GM12873 (cell line): ENCODE measurements at regions not wholly inside any gene's neighbourhood (a gene's known extent, or its start where the extent isn't known, plus 50 kb on each side); places are given as distances from the start of the nearest gene placed in this dataset.

Source experiments
- TF ChIP-seq, protein P1 (sequence below): IDR thresholded peaks from 2 replicates; pipeline ENCODE4 v1.5.1; 2012; ENCODE audit warnings: low read depth, mild to moderate bottlenecking, moderate library complexity, low read length, control low read depth; ENCODE audit not compliant: insufficient read depth; ENCODE audit errors: missing control alignments

GRCh38 chr14:22411398-22412055 is 177.5 kb downstream of the DAD1 start:
- TF ChIP-seq, protein P1, sequence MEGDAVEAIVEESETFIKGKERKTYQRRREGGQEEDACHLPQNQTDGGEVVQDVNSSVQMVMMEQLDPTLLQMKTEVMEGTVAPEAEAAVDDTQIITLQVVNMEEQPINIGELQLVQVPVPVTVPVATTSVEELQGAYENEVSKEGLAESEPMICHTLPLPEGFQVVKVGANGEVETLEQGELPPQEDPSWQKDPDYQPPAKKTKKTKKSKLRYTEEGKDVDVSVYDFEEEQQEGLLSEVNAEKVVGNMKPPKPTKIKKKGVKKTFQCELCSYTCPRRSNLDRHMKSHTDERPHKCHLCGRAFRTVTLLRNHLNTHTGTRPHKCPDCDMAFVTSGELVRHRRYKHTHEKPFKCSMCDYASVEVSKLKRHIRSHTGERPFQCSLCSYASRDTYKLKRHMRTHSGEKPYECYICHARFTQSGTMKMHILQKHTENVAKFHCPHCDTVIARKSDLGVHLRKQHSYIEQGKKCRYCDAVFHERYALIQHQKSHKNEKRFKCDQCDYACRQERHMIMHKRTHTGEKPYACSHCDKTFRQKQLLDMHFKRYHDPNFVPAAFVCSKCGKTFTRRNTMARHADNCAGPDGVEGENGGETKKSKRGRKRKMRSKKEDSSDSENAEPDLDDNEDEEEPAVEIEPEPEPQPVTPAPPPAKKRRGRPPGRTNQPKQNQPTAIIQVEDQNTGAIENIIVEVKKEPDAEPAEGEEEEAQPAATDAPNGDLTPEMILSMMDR = no peak

DNA sequence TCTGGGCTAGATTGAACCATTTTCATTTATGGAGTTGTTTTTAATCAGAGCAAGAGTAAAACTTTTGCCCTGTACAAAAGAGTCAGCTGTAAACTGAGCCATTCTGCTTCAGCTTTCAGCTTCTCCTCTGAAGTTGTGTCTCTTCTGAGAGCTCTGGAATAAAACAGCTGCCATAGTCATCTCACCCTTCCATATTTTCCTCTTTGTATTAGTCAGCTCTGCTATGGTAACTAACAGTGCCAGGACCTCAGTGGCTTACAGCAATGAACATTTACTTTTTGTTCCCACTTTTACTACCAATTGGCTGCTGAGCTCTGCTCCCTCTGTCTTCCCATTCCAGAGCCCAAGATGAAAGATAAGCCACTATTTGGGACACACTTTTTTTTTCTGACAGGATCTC is 178.5 kb downstream of the DAD1 start:
- TF ChIP-seq, protein P1 = no peak

DNA sequence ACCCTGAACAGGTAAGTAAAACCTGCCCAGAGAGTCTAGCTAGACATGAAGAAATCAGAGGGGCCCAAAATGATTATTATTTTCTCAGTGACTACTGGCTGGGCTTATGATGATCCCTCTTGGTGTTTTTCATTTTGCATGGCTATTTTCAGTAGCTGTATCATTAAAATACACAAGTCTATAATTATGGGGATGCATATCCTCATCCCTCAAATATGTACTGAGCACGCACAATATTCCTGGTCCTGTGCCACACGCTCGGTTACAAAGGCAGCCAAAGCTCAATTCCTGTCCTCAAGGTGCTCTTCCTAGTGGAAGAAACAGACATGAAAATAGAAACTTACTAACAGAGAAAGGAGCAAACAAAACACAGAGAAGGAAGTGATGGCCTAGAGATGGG is 180.0 kb downstream of the DAD1 start:
- TF ChIP-seq, protein P1 = no peak

DNA sequence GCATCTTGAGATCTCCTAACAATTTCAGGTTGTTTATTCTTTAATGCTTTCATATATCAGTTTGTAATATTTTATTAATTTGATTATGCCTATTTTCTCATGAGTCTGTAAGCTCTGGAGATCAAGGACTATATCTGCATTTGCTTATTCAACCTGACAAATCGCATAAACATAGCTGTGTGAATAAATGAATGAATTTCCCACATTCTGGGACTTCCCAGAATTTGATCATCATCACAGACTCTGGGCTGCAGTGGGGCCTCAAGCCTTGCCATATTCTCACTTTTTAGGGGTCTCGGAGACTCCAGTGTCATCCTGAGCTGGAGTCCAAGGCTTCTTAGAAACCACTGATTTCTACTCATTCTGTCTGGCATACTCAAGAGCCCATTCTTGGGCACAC is 180.5 kb downstream of the DAD1 start:
- TF ChIP-seq, protein P1 = no peak

- TF ChIP-seq, protein P1 = no peak
Observed at GRCh38 chr14:22407033-22407432, 182.0 kb downstream of the DAD1 start.

DNA sequence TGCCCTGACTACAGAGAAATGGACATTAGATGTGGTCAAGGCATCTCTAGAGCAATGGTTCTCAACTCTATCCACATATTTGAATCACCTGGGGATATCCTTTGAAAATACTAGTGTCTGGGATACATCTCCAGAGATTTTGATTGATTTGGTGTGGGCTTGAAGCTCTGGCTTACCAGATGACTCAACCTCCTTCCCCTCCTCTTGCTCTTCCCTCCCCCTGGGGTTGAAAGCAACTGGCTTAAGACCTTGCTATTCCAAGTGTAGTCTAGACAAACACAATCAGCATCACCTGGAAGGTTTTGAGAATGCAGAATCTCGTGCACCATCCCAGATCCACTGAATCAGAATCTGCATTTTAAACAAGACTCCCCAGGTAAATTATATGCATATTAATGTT is 183.8 kb downstream of the DAD1 start:
- TF ChIP-seq, protein P1 = no peak

DNA sequence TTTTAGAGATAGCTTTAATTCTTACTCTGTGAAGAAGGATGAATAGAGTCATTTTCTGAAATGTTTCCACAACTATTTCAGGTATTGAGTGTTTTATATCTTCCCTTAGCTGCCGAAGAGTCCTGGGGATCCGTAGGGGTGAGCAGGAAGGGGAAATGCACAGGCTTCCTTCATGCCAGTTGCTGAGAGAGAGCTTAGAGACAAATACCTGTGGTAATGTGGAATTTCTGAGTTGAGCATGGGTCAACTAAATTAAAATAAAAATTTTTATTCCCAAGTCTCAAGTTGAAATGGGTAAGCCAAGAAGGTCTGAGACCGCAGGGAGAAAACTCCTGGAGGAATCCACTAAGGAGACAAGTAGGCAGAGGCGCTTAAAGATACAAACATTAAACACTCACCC is 185.7 kb downstream of the DAD1 start:
- TF ChIP-seq, protein P1 = no peak
